Esophagus squamous epithelium (tissue), 4 donors: ENCODE measurements at regions not wholly inside any gene's neighbourhood (a gene's known extent, or its start where the extent isn't known, plus 50 kb on each side); places are given as distances from the start of the nearest gene placed in this dataset.

ENCODE experiments used
- POLR2A ChIP-seq, 4 donors: fragments of 450-650 bp; IDR thresholded peaks; one replicate each; pipeline ENCODE4 v1.6.1; 2017; ENCODE audit warnings: antibody characterized with exemption in 4 of 4, mild to moderate bottlenecking in 4 of 4, moderate library complexity in 3 of 4
- TF ChIP-seq, protein P1 (sequence below), 6 experiments: fragments of 450-650 bp in 4 of 6; fragments of 200-600 bp in 2 of 6; sonication (generic) in 2 of 6; IDR thresholded peaks; one replicate each; pipeline ENCODE4 v1.5.1; 2016 to 2019; ENCODE audit warnings: antibody characterized with exemption in 6 of 6, mild to moderate bottlenecking in 4 of 6, moderate library complexity in 4 of 6

DNA sequence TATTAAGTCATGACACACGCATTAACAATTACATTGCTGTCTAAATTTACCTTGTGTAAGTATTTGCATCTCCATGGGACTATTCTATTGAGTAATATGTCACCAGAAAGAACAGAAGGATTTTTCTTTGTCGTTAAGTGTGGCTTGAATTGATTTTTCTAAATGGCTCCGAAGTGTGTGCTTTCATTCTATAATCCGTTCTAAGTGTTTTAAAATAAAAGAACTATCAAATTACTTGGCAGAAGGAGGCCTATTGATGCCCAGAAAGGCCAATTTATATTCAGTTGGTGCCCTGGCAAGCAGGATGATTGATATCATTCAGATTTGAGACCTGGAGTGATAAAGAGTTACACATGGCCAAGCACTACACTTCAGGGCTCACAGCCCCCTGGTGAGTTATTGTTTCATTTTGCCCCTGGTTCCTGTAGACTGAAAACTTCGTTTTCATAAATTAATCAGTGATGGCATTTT is 538.9 kb upstream of the ANO5 start:
- TF ChIP-seq, protein P1, sequence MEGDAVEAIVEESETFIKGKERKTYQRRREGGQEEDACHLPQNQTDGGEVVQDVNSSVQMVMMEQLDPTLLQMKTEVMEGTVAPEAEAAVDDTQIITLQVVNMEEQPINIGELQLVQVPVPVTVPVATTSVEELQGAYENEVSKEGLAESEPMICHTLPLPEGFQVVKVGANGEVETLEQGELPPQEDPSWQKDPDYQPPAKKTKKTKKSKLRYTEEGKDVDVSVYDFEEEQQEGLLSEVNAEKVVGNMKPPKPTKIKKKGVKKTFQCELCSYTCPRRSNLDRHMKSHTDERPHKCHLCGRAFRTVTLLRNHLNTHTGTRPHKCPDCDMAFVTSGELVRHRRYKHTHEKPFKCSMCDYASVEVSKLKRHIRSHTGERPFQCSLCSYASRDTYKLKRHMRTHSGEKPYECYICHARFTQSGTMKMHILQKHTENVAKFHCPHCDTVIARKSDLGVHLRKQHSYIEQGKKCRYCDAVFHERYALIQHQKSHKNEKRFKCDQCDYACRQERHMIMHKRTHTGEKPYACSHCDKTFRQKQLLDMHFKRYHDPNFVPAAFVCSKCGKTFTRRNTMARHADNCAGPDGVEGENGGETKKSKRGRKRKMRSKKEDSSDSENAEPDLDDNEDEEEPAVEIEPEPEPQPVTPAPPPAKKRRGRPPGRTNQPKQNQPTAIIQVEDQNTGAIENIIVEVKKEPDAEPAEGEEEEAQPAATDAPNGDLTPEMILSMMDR (IDR thresholded peaks at IDR 0.05) = no peak
- no peak for TF ChIP-seq POLR2A (IDR thresholded peaks at IDR 0.05)
